ENCODE measurements at regions not wholly inside any gene's neighbourhood (a gene's known extent, or its start where the extent isn't known, plus 50 kb on each side); places are given as distances from the start of the nearest gene placed in this dataset.

DNA sequence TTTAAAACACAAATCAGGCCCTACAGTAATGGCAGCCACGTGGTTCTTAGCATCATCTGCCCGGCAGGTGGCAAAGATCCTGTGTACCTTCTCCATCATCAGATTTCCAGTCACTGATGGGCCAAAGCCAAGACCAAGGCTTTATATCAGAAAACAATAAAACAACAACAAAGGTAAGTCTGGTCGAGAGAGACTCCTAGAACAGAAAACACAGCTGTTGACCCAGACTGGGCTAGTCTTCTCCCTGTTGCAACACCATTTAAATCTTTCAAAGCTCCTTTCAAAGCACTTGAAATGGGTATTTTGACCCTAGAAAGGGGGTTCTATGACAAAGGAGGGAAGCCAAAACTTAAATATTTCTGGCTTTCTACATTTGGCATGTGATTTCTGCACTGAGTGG lies 285.6 kb downstream of the IPMK start:
- peaks cover 8% of the 10 kb centered on the region for H3K4me1 ChIP-seq (ENCODE audit: insufficient read depth, low read length)
- H3K36me3 ChIP-seq (ENCODE audit: insufficient read depth, low read length): no peaks in the 10 kb centered on the region
- no peak overlapping the region for H3K4me3 ChIP-seq (ENCODE audit: low read length)
- H3K9ac ChIP-seq (ENCODE audit: low read depth, low read length): no peak overlapping the region
- H3K27me3 ChIP-seq (ENCODE audit: insufficient read depth, low read length): no peaks in the 10 kb centered on the region
- H3K9me3 ChIP-seq (ENCODE audit: insufficient read depth, low read depth, low read length): no peaks in the 10 kb centered on the region
- no peak overlapping the region for H3K27ac ChIP-seq (ENCODE audit: low read depth, low read length)
- WGBS: 76% methylated on average over 3 of the region's 3 CpGs

DNA sequence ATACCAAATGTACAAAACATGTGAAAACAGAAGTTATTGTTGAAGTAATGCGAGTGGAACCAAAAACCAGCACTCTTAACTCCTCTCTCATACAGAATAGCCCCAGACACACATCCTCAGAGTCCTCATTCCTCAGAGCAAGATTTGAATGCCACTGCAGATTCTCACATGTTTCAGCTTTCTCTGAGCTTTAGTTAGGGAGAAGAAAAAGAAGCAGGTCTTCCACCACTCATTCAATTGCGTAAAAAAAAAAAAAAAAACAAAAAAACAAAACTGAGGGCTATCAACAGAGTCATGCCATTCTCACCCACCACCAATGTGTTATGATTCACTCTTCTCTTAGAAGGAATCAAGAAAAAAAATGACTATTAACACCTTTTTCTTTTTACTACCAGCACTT lies 287.7 kb downstream of the IPMK start:
- Histone ChIP-seq H3K27ac (ENCODE audit: low read depth, low read length) (no peak overlapping the region), H3K9me3 (ENCODE audit: insufficient read depth, low read depth, low read length) (no peaks in the 10 kb centered on the region), H3K4me3 (ENCODE audit: low read length) (no peak overlapping the region), H3K27me3 (ENCODE audit: insufficient read depth, low read length) (no peaks in the 10 kb centered on the region), H3K9ac (ENCODE audit: low read depth, low read length) (no peak overlapping the region), H3K4me1 (ENCODE audit: insufficient read depth, low read length) (peaks cover 8% of the 10 kb centered on the region), H3K36me3 (ENCODE audit: insufficient read depth, low read length) (no peaks in the 10 kb centered on the region)
- 90% methylated on average over 2 of the region's 2 CpGs for WGBS

DNA sequence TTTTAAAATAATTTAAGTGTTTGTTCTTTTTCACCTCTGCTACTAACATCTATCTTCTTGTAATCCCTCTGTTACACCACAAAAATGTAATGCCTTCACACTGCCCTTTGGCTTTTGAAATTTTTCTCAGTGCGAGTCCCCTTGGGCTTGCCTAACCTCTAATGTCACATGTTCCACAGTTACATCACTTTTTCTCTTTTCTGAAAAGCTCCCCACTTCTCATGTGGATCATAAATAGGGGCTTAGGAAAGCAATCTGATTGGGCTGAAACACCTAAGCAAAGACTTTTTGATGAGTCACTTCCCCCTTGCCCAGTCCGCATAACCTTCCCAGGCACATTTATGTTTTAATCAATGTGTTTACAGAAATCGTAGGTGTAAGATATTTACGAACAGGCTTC lies 288.2 kb downstream of the IPMK start:
- Histone ChIP-seq H3K9me3 (ENCODE audit: insufficient read depth, low read depth, low read length) (no peaks in the 10 kb centered on the region), H3K36me3 (ENCODE audit: insufficient read depth, low read length) (no peaks in the 10 kb centered on the region), H3K4me3 (ENCODE audit: low read length) (no peak overlapping the region), H3K4me1 (ENCODE audit: insufficient read depth, low read length) (peaks cover 8% of the 10 kb centered on the region), H3K27me3 (ENCODE audit: insufficient read depth, low read length) (no peaks in the 10 kb centered on the region), H3K9ac (ENCODE audit: low read depth, low read length) (no peak overlapping the region), H3K27ac (ENCODE audit: low read depth, low read length) (no peak overlapping the region)
- 95% methylated on average over 1 of the region's 4 CpGs for WGBS

DNA sequence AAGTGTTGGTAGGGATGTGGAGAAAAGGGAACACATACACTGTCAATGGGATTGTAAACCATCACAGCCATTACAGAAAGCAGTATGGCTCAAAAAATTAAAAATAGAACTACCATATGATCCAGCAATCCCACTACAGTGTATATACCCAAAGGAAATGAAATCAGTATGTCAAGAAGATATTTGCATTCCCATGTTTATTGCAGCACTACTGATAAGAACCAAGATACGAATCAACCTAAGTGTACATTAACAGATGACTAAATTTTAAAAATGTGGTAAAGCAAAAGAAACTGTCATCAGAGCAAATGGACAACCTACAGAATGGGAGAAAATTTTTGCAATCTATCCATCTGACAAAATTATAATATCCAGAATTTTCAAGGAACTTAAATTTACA lies 290.4 kb downstream of the IPMK start:
- no peak overlapping the region for H3K27ac ChIP-seq (ENCODE audit: low read depth, low read length)
- no peaks in the 10 kb centered on the region for H3K27me3 ChIP-seq (ENCODE audit: insufficient read depth, low read length)
- peaks cover 8% of the 10 kb centered on the region for H3K4me1 ChIP-seq (ENCODE audit: insufficient read depth, low read length)
- no peak overlapping the region for H3K9ac ChIP-seq (ENCODE audit: low read depth, low read length)
- H3K36me3 ChIP-seq (ENCODE audit: insufficient read depth, low read length): no peaks in the 10 kb centered on the region
- H3K9me3 ChIP-seq (ENCODE audit: insufficient read depth, low read depth, low read length): no peaks in the 10 kb centered on the region
- WGBS: no CpG with 5 or more reads among the region's 1 CpG
- no peak overlapping the region for H3K4me3 ChIP-seq (ENCODE audit: low read length)

DNA sequence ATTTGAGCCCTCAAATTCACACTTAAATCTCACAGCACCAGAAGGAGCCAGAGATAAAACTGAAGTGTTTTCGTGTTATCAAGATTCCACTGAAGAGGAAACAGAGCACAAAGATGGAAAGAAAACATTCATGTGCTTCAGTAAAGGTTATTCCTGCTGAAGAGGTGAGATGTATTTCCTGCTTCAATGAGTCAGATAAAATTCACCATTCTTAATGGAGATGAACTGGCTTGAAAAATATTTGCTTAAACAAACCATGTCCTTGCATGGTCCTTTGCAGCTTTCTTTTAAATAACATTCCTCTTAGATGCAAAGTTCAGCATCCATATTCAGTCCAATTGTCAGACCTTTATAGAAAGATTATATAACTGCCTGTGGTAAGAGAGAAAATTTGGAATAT lies 294.2 kb downstream of the IPMK start:
- Histone ChIP-seq H3K9me3 (ENCODE audit: insufficient read depth, low read depth, low read length) (no peaks in the 10 kb centered on the region), H3K4me3 (ENCODE audit: low read length) (no peak overlapping the region), H3K9ac (ENCODE audit: low read depth, low read length) (no peak overlapping the region), H3K27me3 (ENCODE audit: insufficient read depth, low read length) (no peaks in the 10 kb centered on the region), H3K27ac (ENCODE audit: low read depth, low read length) (no peak overlapping the region), H3K4me1 (ENCODE audit: insufficient read depth, low read length) (no peaks in the 10 kb centered on the region), H3K36me3 (ENCODE audit: insufficient read depth, low read length) (no peaks in the 10 kb centered on the region)
- WGBS: 88% methylated on average over 1 of the region's 1 CpG

DNA sequence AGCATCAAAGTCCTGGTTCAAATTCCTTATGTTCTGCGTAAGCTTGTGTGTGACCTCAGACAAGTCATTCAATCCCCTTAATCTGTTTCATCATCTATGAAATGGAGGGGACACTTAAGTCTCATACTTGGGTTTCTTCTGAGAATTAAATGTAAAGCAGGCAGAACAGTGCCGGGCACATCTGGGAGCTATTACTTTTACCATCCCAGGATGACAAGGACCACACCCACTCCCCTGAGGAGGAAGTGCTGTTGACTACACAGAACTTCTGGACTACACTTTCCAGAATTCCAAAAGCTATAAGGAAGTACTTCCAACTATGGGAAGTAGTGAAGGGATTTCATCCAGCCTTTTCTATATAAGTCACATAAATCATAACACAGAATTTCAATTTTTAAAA lies 294.9 kb downstream of the IPMK start:
- H3K27me3 ChIP-seq (ENCODE audit: insufficient read depth, low read length): no peaks in the 10 kb centered on the region
- no peaks in the 10 kb centered on the region for H3K36me3 ChIP-seq (ENCODE audit: insufficient read depth, low read length)
- H3K4me1 ChIP-seq (ENCODE audit: insufficient read depth, low read length): no peaks in the 10 kb centered on the region
- H3K9me3 ChIP-seq (ENCODE audit: insufficient read depth, low read depth, low read length): no peaks in the 10 kb centered on the region
- 100% methylated on average over 2 of the region's 2 CpGs for WGBS
- no peak overlapping the region for H3K27ac ChIP-seq (ENCODE audit: low read depth, low read length)
- H3K4me3 ChIP-seq (ENCODE audit: low read length): no peak overlapping the region
- H3K9ac ChIP-seq (ENCODE audit: low read depth, low read length): no peak overlapping the region

DNA sequence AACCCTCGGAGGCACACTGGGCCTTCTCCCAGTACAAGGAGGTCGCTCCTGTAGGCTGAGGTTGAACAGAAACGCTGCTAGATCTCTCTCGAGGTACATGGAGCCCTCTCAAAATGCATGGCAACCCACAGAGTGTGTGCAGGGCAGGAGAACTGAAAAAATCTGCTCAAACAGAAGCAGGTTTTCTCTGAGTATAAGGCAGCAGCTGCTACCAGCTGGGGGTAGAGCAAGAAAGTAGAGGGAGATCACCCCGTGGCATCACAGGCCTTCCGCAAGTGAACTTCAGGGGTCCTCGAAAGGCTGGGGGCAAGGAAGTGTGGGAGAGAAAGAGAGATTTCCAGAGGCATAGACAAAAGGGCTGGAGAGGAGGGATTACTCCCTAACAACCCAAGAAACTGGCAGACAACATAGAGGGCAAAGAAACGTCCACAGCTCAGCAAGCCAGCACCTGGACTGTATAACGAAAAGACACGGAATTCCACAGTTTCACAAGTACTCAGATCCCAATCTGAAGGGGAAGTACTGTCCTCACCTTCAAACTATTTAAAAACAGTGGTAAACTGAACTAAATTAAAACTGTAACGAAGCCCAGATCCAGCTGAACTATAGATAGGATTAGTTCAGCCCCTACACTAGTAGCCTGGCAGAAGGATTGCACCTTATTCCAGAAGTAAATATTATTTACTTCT lies 299.2 kb downstream of the IPMK start:
- Histone ChIP-seq H3K36me3 (ENCODE audit: insufficient read depth, low read length) (no peaks in the 10 kb centered on the region), H3K9me3 (ENCODE audit: insufficient read depth, low read depth, low read length) (no peaks in the 10 kb centered on the region), H3K27ac (ENCODE audit: low read depth, low read length) (no peak overlapping the region), H3K27me3 (ENCODE audit: insufficient read depth, low read length) (no peaks in the 10 kb centered on the region), H3K9ac (ENCODE audit: low read depth, low read length) (no peak overlapping the region), H3K4me1 (ENCODE audit: insufficient read depth, low read length) (no peaks in the 10 kb centered on the region), H3K4me3 (ENCODE audit: low read length) (no peak overlapping the region)
- 88% methylated on average over 11 of the region's 11 CpGs for WGBS

DNA sequence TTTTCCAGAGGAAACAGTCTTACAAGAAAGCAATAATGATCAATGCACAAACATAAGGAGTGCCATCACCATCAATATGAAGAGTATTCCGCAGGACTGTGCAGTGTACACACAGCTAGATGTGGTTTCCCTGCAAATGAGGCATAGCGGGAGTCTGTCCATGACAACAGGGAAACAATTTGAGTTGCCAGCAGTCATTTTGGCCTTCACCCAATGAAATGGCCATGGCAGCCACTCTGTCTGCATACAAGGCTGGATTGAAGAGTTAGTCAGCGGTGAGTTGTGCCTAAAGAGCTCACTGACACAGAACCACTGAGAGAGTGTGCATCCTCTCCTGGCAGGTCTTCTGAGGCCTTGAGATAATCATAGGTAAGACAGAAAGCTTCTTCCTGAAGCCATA lies 303.3 kb downstream of the IPMK start:
- no peaks in the 10 kb centered on the region for H3K9me3 ChIP-seq (ENCODE audit: insufficient read depth, low read depth, low read length)
- no peaks in the 10 kb centered on the region for H3K36me3 ChIP-seq (ENCODE audit: insufficient read depth, low read length)
- H3K4me1 ChIP-seq (ENCODE audit: insufficient read depth, low read length): no peaks in the 10 kb centered on the region
- WGBS: 93% methylated on average over 3 of the region's 3 CpGs
- no peak overlapping the region for H3K27ac ChIP-seq (ENCODE audit: low read depth, low read length)
- H3K4me3 ChIP-seq (ENCODE audit: low read length): no peak overlapping the region
- no peaks in the 10 kb centered on the region for H3K27me3 ChIP-seq (ENCODE audit: insufficient read depth, low read length)
- no peak overlapping the region for H3K9ac ChIP-seq (ENCODE audit: low read depth, low read length)

DNA sequence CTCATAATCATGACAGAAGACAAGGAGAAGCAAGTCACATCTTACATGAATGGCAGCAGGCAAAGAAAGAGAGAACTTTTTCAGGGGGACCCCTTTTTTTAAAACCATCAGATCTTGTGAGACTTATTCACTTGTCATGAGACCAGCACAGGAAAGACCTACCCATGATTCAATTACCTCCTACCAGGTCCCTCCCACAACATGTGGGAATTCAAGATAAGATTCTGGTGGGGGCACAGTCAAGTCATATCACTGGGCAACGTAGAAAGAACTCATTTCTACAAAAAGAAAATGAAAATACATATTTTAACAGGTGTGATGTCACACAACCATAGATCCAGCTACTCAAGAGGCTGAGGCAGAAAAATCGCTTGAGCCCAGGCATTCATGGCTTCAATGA lies 304.1 kb downstream of the IPMK start:
- H3K27me3 ChIP-seq (ENCODE audit: insufficient read depth, low read length): no peaks in the 10 kb centered on the region
- H3K9ac ChIP-seq (ENCODE audit: low read depth, low read length): no peak overlapping the region
- no peaks in the 10 kb centered on the region for H3K4me1 ChIP-seq (ENCODE audit: insufficient read depth, low read length)
- H3K36me3 ChIP-seq (ENCODE audit: insufficient read depth, low read length): no peaks in the 10 kb centered on the region
- WGBS: 89% methylated on average over 1 of the region's 2 CpGs
- H3K9me3 ChIP-seq (ENCODE audit: insufficient read depth, low read depth, low read length): no peaks in the 10 kb centered on the region
- H3K4me3 ChIP-seq (ENCODE audit: low read length): no peak overlapping the region
- H3K27ac ChIP-seq (ENCODE audit: low read depth, low read length): no peak overlapping the region

DNA sequence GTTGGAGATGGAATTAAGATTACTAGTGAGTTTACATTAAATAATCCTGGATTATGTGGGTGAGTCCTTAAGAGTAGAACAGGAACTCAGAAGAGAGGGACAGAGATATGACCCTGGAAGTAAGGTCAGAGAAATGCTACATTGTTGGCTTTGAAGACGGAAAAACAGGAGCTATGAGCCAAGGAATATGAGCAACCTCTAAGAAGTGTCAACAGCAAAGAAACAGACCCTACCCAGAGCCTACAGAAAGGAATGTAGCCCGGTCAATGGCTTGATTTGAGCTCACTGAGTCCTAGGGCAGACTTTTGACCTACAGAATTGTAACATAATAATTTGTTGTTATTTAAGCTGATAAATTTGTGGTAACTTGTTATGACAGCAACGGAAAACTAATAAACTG lies 304.9 kb downstream of the IPMK start:
- H3K36me3 ChIP-seq (ENCODE audit: insufficient read depth, low read length): no peaks in the 10 kb centered on the region
- WGBS: 93% methylated on average over 2 of the region's 3 CpGs

DNA sequence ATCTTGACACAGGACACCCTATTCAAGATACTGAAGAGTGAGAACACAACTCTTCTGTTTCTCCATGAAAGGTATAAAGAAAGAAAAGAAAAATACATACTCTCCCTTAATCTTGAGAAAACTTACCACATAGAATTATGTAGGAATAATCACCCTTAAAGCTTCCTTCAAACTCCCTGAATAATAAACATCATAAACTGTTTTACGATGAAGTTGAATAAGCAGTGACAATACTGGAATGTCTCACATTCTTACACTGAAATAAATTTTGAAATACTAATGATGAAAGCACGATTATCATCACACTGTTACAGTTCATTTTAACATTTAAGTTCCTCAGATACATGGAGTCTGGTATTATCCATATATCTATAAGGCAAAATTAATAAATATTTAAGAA lies 306.2 kb downstream of the IPMK start:
- WGBS: no CpG with 5 or more reads among the region's 2 CpGs
- no peaks in the 10 kb centered on the region for H3K27me3 ChIP-seq (ENCODE audit: insufficient read depth, low read length)
- H3K9ac ChIP-seq (ENCODE audit: low read depth, low read length): no peak overlapping the region
- no peaks in the 10 kb centered on the region for H3K4me1 ChIP-seq (ENCODE audit: insufficient read depth, low read length)
- H3K36me3 ChIP-seq (ENCODE audit: insufficient read depth, low read length): no peaks in the 10 kb centered on the region
- H3K4me3 ChIP-seq (ENCODE audit: low read length): no peak overlapping the region
- no peaks in the 10 kb centered on the region for H3K9me3 ChIP-seq (ENCODE audit: insufficient read depth, low read depth, low read length)
- no peak overlapping the region for H3K27ac ChIP-seq (ENCODE audit: low read depth, low read length)

More for the DNA sequence above, 304.9 kb downstream of the IPMK start:
- no peaks in the 10 kb centered on the region for H3K4me1 ChIP-seq (ENCODE audit: insufficient read depth, low read length)
- no peak overlapping the region for H3K27ac ChIP-seq (ENCODE audit: low read depth, low read length)
- H3K9ac ChIP-seq (ENCODE audit: low read depth, low read length): no peak overlapping the region
- H3K4me3 ChIP-seq (ENCODE audit: low read length): no peak overlapping the region
- no peaks in the 10 kb centered on the region for H3K27me3 ChIP-seq (ENCODE audit: insufficient read depth, low read length)
- H3K9me3 ChIP-seq (ENCODE audit: insufficient read depth, low read depth, low read length): no peaks in the 10 kb centered on the region

DNA sequence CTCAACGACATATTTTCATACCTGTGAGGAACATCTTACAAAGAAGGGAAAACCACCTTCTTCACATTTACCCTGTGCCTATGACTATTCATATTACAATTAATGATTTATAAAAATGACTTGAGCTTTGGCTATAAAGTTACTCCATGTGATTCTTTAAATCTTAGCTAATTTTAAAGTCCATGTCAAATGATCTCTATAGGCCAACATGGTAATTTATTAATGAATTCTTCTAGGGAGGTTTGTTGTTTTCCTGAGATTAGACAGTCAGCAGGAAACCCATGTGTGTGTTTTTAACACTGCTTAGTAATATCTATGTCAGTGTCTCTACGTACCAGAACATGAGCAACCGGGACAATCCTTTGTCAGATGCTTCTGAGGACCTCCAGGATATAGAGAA lies 307.3 kb downstream of the IPMK start:
- Histone ChIP-seq H3K9me3 (ENCODE audit: insufficient read depth, low read depth, low read length) (no peaks in the 10 kb centered on the region), H3K4me1 (ENCODE audit: insufficient read depth, low read length) (no peaks in the 10 kb centered on the region), H3K36me3 (ENCODE audit: insufficient read depth, low read length) (no peaks in the 10 kb centered on the region), H3K27me3 (ENCODE audit: insufficient read depth, low read length) (no peaks in the 10 kb centered on the region), H3K9ac (ENCODE audit: low read depth, low read length) (no peak overlapping the region), H3K27ac (ENCODE audit: low read depth, low read length) (no peak overlapping the region), H3K4me3 (ENCODE audit: low read length) (no peak overlapping the region)
- WGBS: 79% methylated on average over 3 of the region's 3 CpGs
